HCT116 (cell line): ENCODE measurements at regions not wholly inside any gene's neighbourhood (a gene's known extent, or its start where the extent isn't known, plus 50 kb on each side); places are given as distances from the start of the nearest gene placed in this dataset.

Source experiments
- ATAC-seq: fragments of 200-7000 bp; cut with Tn5 transposase; 2 replicates; pipeline ENCODE4 v1.9.1; 2020; ENCODE audit warnings: mild to moderate bottlenecking, moderate library complexity
- BruUV-seq: library from RNA; stranded (reverse); fragments of 400-500 nt; replicated peaks from 2 replicates; lab custom pipeline; 2021; lab: Mats Ljungman, UMichigan
- CTCF ChIA-PET: fragments of 300-600 bp; sonication (Branson Sonifier 250); formaldehyde crosslinking; loops from one replicate; lab custom pipeline; 2021; ENCODE audit warnings: antibody characterized with exemption; lab: Charles Lee
- POLR2A ChIA-PET: fragments of 300-600, 350-600 bp; sonication (Branson Sonifier 250); formaldehyde crosslinking; loops from one replicate; lab custom pipeline; 2021; ENCODE audit warnings: antibody characterized with exemption; lab: Charles Lee
- RAD21 ChIA-PET, 2 experiments: fragments of 300-600 bp; sonication (Branson Sonifier 250); formaldehyde crosslinking; loops; one replicate each; lab custom pipeline; 2023; ENCODE audit warnings: low total read pairs in 2 of 2; ENCODE audit not compliant: uncharacterized antibody in 2 of 2, unreplicated experiment in 2 of 2, low non-redundant PET in 1 of 2; lab: Charles Lee
- DNase-seq: peaks from one replicate; pipeline ENCODE4 v3.0.0-alpha.2; 2010; ENCODE audit warnings: low read depth, low spot score
- H2AFZ ChIP-seq: fragments of 200-600 bp; shearing (Covaris generic), sonication (generic); 2 replicates; pipeline ENCODE4 v1.6.1; 2017; ENCODE audit warnings: low read depth, mixed run types, mixed read lengths, antibody characterized with exemption, low read length; ENCODE audit not compliant: poor library complexity, severe bottlenecking
- H3K27ac ChIP-seq: 2 replicates; pipeline ENCODE4 v1.5.1; 2012; ENCODE audit warnings: low read depth, low read length
- H3K27me3 ChIP-seq: fragments of 200-600 bp; sonication (generic); 2 replicates; pipeline ENCODE4 v1.6.1; 2016; ENCODE audit warnings: mixed run types, low read length, mixed read lengths; ENCODE audit not compliant: insufficient read depth
- H3K36me3 ChIP-seq, 2 experiments: fragments of 200-500 bp in 1 of 2; fragments of 200-600 bp in 1 of 2; sonication (Bioruptor generic) in 1 of 2; sonication (generic) in 1 of 2; 2 replicates each; pipeline versions ENCODE4 v1.5.1 to v1.6.1; 2014 to 2016; ENCODE audit warnings: low read length in 2 of 2, inconsistent platforms in 1 of 2, mixed read lengths in 1 of 2, mixed run types in 1 of 2; ENCODE audit not compliant: insufficient read depth in 2 of 2, control insufficient read depth in 1 of 2
- H3K4me1 ChIP-seq, 2 experiments: fragments of 200-600 bp in 1 of 2; sonication (generic) in 1 of 2; 2 replicates each; pipeline versions ENCODE4 v1.5.1 to v1.6.1; 2012 to 2017; ENCODE audit warnings: low read length in 2 of 2, inconsistent platforms in 1 of 2, mild to moderate bottlenecking in 1 of 2, mixed read lengths in 1 of 2, mixed run types in 1 of 2, moderate library complexity in 1 of 2; ENCODE audit not compliant: insufficient read depth in 2 of 2, control insufficient read depth in 1 of 2
- H3K4me2 ChIP-seq: fragments of 200-600 bp; sonication (generic); 2 replicates; pipeline ENCODE4 v1.6.1; 2017; ENCODE audit warnings: mixed run types, low read length, mixed read lengths
- H3K4me3 ChIP-seq, 2 experiments: fragments of 200-600 bp in 1 of 2; sonication (generic) in 1 of 2; replicated peaks in 1 of 2; 2 replicates each; pipeline ENCODE4 v1.5.1; 2011 to 2016; ENCODE audit warnings: low read length in 2 of 2, control low read depth in 1 of 2, low read depth in 1 of 2, mild to moderate bottlenecking in 1 of 2, mixed read lengths in 1 of 2, mixed run types in 1 of 2
- H3K79me2 ChIP-seq: fragments of 200-600 bp; sonication (generic); 2 replicates; pipeline ENCODE4 v1.6.1; 2017; ENCODE audit warnings: mild to moderate bottlenecking, mixed run types, low read length, moderate library complexity, mixed read lengths; ENCODE audit not compliant: insufficient read depth
- H3K9ac ChIP-seq: fragments of 200-600 bp; sonication (generic); 2 replicates; pipeline ENCODE4 v1.6.1; 2016; ENCODE audit warnings: low read length, mixed read lengths
- H3K9me2 ChIP-seq: fragments of 200-600 bp; sonication (generic), shearing (Covaris generic); 2 replicates; pipeline ENCODE4 v1.6.1; 2017; ENCODE audit warnings: mixed run types, mild to moderate bottlenecking, moderate library complexity; ENCODE audit not compliant: insufficient read depth
- H3K9me3 ChIP-seq, 2 experiments: fragments of 200-500 bp in 1 of 2; fragments of 200-600 bp in 1 of 2; sonication (Bioruptor generic) in 1 of 2; sonication (generic) in 1 of 2; 2 replicates each; pipeline ENCODE4 v1.6.1; 2014 to 2017; ENCODE audit warnings: low read length in 2 of 2, mixed read lengths in 2 of 2, inconsistent platforms in 1 of 2, low read depth in 1 of 2, mild to moderate bottlenecking in 1 of 2, mixed run types in 1 of 2, moderate library complexity in 1 of 2; ENCODE audit not compliant: control insufficient read depth in 1 of 2, insufficient read depth in 1 of 2
- H4K20me1 ChIP-seq: fragments of 200-600 bp; sonication (generic), shearing (Covaris generic); 2 replicates; pipeline ENCODE4 v1.6.1; 2017; ENCODE audit warnings: mixed run types, mild to moderate bottlenecking, moderate library complexity; ENCODE audit not compliant: insufficient read depth
- CBX3 ChIP-seq: IDR thresholded peaks from 2 replicates; pipeline ENCODE4 v1.6.1; 2012; ENCODE audit warnings: low read depth
- CEBPB ChIP-seq: IDR thresholded peaks from 2 replicates; pipeline ENCODE4 v1.6.1; 2012; ENCODE audit warnings: low read depth
- ELF1 ChIP-seq: IDR thresholded peaks from 2 replicates; pipeline ENCODE4 v1.6.1; 2012; ENCODE audit warnings: low read depth, borderline replicate concordance
- EZH2 ChIP-seq: fragments of 200-600 bp; sonication (generic); IDR thresholded peaks from 2 replicates; pipeline ENCODE4 v1.6.1; 2017; ENCODE audit warnings: antibody characterized with exemption, mixed run types
- EZH2phosphoT487 ChIP-seq: fragments of 200-600 bp; IDR thresholded peaks from 2 replicates; pipeline ENCODE4 v1.6.1; 2018; ENCODE audit warnings: antibody characterized with exemption, borderline replicate concordance
- FOSL1 ChIP-seq: IDR thresholded peaks from 2 replicates; pipeline ENCODE4 v1.6.1; 2012; ENCODE audit warnings: low read depth
- JUND ChIP-seq: IDR thresholded peaks from 2 replicates; pipeline ENCODE4 v1.6.1; 2012
- POLR2A ChIP-seq: IDR thresholded peaks from 2 replicates; pipeline ENCODE4 v1.7.0; 2011; ENCODE audit warnings: borderline replicate concordance; ENCODE audit not compliant: insufficient read depth, insufficient read length; ENCODE audit errors: extremely low read depth
- RAD21 ChIP-seq: IDR thresholded peaks from 2 replicates; pipeline ENCODE4 v1.6.1; 2012; ENCODE audit warnings: low read depth, mild to moderate bottlenecking
- REST ChIP-seq: IDR thresholded peaks from 2 replicates; pipeline ENCODE4 v1.6.1; 2012; ENCODE audit warnings: low read depth
- SIN3A ChIP-seq: IDR thresholded peaks from 2 replicates; pipeline ENCODE4 v1.6.1; 2012; ENCODE audit warnings: low read depth
- SP1 ChIP-seq: IDR thresholded peaks from 2 replicates; pipeline ENCODE4 v1.6.1; 2012; ENCODE audit warnings: low read depth
- TCF7L2 ChIP-seq: IDR thresholded peaks from 2 replicates; pipeline ENCODE4 v1.7.0; 2011; ENCODE audit warnings: borderline replicate concordance, inconsistent platforms; ENCODE audit not compliant: insufficient read depth, insufficient read length; ENCODE audit errors: extremely low read depth
- YY1 ChIP-seq: IDR thresholded peaks from 2 replicates; pipeline ENCODE4 v1.6.1; 2011; ENCODE audit warnings: low read length, low read depth, moderate library complexity, mild to moderate bottlenecking; ENCODE audit not compliant: insufficient replicate concordance; ENCODE audit errors: extremely low read depth
- ZFX ChIP-seq: fragments of 450-650 bp; IDR thresholded peaks from 2 replicates; pipeline ENCODE4 v1.6.1; 2017
- ZNF274 ChIP-seq: fragments of 200-500 bp; sonication (Bioruptor generic); IDR thresholded peaks from 2 replicates; pipeline ENCODE4 v1.6.1; 2014; ENCODE audit warnings: mild to moderate bottlenecking, low read depth, low read length, inconsistent platforms
- intact Hi-C: fragments of 100-400 bp; cut with micrococcal nuclease; formaldehyde crosslinking; loops from 2 replicates; pipeline ENCODE4 v1.10.0; 2022
- TF ChIP-seq, protein P1 (sequence below): IDR thresholded peaks from 2 replicates; pipeline ENCODE4 v1.6.1; 2011; ENCODE audit warnings: mild to moderate bottlenecking, low read length, moderate library complexity; ENCODE audit not compliant: insufficient replicate concordance; ENCODE audit errors: extremely low read depth
- TF ChIP-seq, protein P2 (sequence below): IDR thresholded peaks from 2 replicates; pipeline ENCODE4 v1.6.1; 2012

DNA sequence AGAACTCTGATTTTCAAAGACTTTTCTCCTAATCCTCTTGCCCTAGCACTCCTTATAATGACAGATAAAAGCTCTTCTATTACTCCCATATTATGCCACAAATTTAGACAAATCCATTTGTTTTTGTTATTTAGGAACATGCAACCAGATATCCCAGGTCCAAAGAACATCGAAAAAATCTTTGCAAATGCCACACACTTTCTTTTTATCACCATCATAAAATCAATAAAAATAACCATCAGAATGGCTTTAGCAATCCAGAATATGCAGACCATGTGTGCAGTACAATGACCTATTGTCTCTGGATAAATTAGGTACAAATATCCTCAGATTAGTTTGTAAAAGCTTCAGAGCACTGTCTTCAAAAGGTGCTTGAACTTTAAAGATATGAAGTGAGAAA, 376.2 kb upstream of the TCF4 start:
- TF ChIP-seq ZFX, result no peak
- TF ChIP-seq SP1, result no peak
- TF ChIP-seq FOSL1, result no peak
- TF ChIP-seq POLR2A, result no peak
- TF ChIP-seq SIN3A, result no peak
- TF ChIP-seq YY1, result no peak
- TF ChIP-seq, protein P1, sequence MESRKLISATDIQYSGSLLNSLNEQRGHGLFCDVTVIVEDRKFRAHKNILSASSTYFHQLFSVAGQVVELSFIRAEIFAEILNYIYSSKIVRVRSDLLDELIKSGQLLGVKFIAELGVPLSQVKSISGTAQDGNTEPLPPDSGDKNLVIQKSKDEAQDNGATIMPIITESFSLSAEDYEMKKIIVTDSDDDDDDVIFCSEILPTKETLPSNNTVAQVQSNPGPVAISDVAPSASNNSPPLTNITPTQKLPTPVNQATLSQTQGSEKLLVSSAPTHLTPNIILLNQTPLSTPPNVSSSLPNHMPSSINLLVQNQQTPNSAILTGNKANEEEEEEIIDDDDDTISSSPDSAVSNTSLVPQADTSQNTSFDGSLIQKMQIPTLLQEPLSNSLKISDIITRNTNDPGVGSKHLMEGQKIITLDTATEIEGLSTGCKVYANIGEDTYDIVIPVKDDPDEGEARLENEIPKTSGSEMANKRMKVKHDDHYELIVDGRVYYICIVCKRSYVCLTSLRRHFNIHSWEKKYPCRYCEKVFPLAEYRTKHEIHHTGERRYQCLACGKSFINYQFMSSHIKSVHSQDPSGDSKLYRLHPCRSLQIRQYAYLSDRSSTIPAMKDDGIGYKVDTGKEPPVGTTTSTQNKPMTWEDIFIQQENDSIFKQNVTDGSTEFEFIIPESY, result no peak
- TF ChIP-seq, protein P2, sequence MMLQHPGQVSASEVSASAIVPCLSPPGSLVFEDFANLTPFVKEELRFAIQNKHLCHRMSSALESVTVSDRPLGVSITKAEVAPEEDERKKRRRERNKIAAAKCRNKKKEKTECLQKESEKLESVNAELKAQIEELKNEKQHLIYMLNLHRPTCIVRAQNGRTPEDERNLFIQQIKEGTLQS, result no peak
- no peak for TF ChIP-seq ELF1
- no peak for TF ChIP-seq REST
- no peak for TF ChIP-seq CEBPB
- TF ChIP-seq RAD21, result no peak
- no peak for TF ChIP-seq JUND
- no peak for TF ChIP-seq EZH2phosphoT487
- TF ChIP-seq EZH2, result no peak
- no peak for TF ChIP-seq ZNF274
- no peak for TF ChIP-seq TCF7L2
- TF ChIP-seq CBX3, result no peak
- Histone ChIP-seq H3K27ac (no peak overlapping the region), H4K20me1 (no peaks in the 10 kb centered on the region), H3K4me3 (no peak overlapping the region), H3K9me2 (no peaks in the 10 kb centered on the region), H3K27me3 (no peaks in the 10 kb centered on the region), H3K79me2 (no peaks in the 10 kb centered on the region), H2AFZ (no peak overlapping the region), H3K36me3 (no peaks in the 10 kb centered on the region), H3K4me2 (no peak overlapping the region), H3K9me3 (peaks cover 8 to 24% of the 10 kb centered on the region in 2 experiments; a peak in 2 of 4 replicates), H3K9ac (no peak overlapping the region), H3K4me1 (no peaks in the 10 kb centered on the region)
- no peak for ATAC-seq
- no peak for DNase-seq
- BruUV-seq, result no TSS peak
- POLR2A ChIA-PET, result no interaction called here
- RAD21 ChIA-PET, result no interaction called here
- CTCF ChIA-PET, result no interaction called here
- intact Hi-C loops, result no loop called here
